ENCODE measurements at regions not wholly inside any gene's neighbourhood (a gene's known extent, or its start where the extent isn't known, plus 50 kb on each side); places are given as distances from the start of the nearest gene placed in this dataset.

DNA sequence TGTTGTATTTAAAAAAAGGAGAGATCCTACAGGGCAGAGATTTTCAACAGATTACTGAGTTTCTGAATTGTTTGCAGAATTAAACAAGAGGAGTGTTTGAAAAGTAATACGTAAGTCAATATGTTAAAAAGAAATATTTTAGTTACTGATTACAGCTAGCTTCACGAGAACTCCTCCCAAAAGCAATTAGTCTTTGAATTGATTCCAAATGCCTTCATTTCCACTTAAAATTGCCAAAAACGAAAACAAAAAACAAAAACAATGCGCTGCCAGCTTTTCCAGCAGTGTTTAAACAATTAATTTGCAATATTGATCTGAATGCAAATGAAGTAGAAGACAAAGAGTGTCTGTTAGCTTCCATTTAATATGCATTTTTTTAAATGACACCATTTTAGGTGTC lies 310.0 kb downstream of the IPO8 start:
- Histone ChIP-seq H4K5ac (ENCODE audit: low read depth, low read length) (no peak overlapping the region), H3K36me3 (ENCODE audit: control insufficient read depth, insufficient read depth, low read length) (no peaks in the 10 kb centered on the region), H2BK5ac (ENCODE audit: low read depth, low read length, poor library complexity, severe bottlenecking) (no peak overlapping the region), H3K9me3 (ENCODE audit: control insufficient read depth, insufficient read depth, low read length) (no peaks in the 10 kb centered on the region; the same call in 1 of the 2 replicates), H2BK120ac (ENCODE audit: low read depth, low read length) (no peak overlapping the region), H4K20me1 (ENCODE audit: insufficient read depth, low read length) (no peaks in the 10 kb centered on the region), H3K4ac (ENCODE audit: low read depth, low read length) (no peak overlapping the region), H2AK5ac (ENCODE audit: low read depth, low read length) (no peak overlapping the region), H3K4me1 (ENCODE audit: control insufficient read depth, insufficient read depth, low read length) (no peaks in the 10 kb centered on the region), H3K14ac (replicated peaks; ENCODE audit: low read depth, low read length) (no peak overlapping the region), H3K23ac (ENCODE audit: low read depth, low read length) (no peak overlapping the region), H3K56ac (ENCODE audit: extremely low read depth, insufficient read depth, low read length) (no peak overlapping the region), H3K4me3 (ENCODE audit: insufficient read depth, low read depth, low read length) (no peak overlapping the region), H3K4me2 (ENCODE audit: low read depth, low read length) (no peak overlapping the region), H4K8ac (ENCODE audit: low read depth in 2 of 2, low read length in 2 of 2) (no peak overlapping the region), H3K27ac (ENCODE audit: insufficient read depth, low read length) (no peak overlapping the region), H3K9ac (ENCODE audit: low read depth, low read length) (no peak overlapping the region), H3K79me1 (ENCODE audit: low read depth in 1 of 2, low read length in 2 of 2) (no peaks in the 10 kb centered on the region), H3K27me3 (ENCODE audit: control insufficient read depth, insufficient read depth, low read length) (no peaks in the 10 kb centered on the region), H2BK20ac (ENCODE audit: low read depth, low read length) (no peak overlapping the region), H2AK9ac (replicated peaks; ENCODE audit: low read depth, low read length, poor library complexity) (no peak overlapping the region), H3K9me1 (ENCODE audit: insufficient read depth, low read length) (no peaks in the 10 kb centered on the region), H2AFZ (replicated peaks; ENCODE audit: low read length, poor library complexity) (no peak overlapping the region), H4K91ac (ENCODE audit: insufficient read depth, low read depth, low read length) (no peak overlapping the region), H2BK15ac (ENCODE audit: low read depth, low read length) (no peak overlapping the region), H3K18ac (ENCODE audit: low read depth, low read length) (no peak overlapping the region)
- WGBS, 2 experiments (ENCODE audit: extremely low coverage in 2 of 2, insufficient read length in 1 of 2), result no CpG with 5 or more reads among the region's 4 CpGs
- dilution Hi-C loops (cut with HindIII; ENCODE audit: low sequenced_read_pairs, unreplicated experiment) (no loop called here), intact Hi-C loops (cut with micrococcal nuclease) (no loop called here), in situ Hi-C loops (cut with MboI; ENCODE audit: low sequenced_read_pairs) (no loop called here)
- BruUV-seq (replicated peaks), result no TSS peak
- TF ChIP-seq RCOR1 (IDR thresholded peaks at IDR 0.05; ENCODE audit: insufficient replicate concordance, low read length) (no peak), RFX5 (IDR thresholded peaks at IDR 0.05; ENCODE audit: low read depth, low read length) (no peak), CEBPB (IDR thresholded peaks at IDR 0.05; ENCODE audit: low read depth, low read length) (no peak), CHD1 (IDR thresholded peaks at IDR 0.05; ENCODE audit: low read depth, low read length) (no peak), SMC3 (IDR thresholded peaks at IDR 0.05; ENCODE audit: low read depth, low read length) (no peak), FOS (IDR thresholded peaks at IDR 0.05; ENCODE audit: low read depth, low read length) (no peak), BHLHE40 (IDR thresholded peaks at IDR 0.05; ENCODE audit: low read depth, low read length) (no peak)
- TF ChIP-seq, protein P1, sequence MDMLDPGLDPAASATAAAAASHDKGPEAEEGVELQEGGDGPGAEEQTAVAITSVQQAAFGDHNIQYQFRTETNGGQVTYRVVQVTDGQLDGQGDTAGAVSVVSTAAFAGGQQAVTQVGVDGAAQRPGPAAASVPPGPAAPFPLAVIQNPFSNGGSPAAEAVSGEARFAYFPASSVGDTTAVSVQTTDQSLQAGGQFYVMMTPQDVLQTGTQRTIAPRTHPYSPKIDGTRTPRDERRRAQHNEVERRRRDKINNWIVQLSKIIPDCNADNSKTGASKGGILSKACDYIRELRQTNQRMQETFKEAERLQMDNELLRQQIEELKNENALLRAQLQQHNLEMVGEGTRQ (IDR thresholded peaks at IDR 0.05; ENCODE audit: low read depth, low read length), result no peak
- TF ChIP-seq, protein P2, sequence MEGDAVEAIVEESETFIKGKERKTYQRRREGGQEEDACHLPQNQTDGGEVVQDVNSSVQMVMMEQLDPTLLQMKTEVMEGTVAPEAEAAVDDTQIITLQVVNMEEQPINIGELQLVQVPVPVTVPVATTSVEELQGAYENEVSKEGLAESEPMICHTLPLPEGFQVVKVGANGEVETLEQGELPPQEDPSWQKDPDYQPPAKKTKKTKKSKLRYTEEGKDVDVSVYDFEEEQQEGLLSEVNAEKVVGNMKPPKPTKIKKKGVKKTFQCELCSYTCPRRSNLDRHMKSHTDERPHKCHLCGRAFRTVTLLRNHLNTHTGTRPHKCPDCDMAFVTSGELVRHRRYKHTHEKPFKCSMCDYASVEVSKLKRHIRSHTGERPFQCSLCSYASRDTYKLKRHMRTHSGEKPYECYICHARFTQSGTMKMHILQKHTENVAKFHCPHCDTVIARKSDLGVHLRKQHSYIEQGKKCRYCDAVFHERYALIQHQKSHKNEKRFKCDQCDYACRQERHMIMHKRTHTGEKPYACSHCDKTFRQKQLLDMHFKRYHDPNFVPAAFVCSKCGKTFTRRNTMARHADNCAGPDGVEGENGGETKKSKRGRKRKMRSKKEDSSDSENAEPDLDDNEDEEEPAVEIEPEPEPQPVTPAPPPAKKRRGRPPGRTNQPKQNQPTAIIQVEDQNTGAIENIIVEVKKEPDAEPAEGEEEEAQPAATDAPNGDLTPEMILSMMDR (conservative IDR thresholded peaks at IDR 0.05; ENCODE audit: low read depth, low read length), result no peak
- TF ChIP-seq, protein P3, sequence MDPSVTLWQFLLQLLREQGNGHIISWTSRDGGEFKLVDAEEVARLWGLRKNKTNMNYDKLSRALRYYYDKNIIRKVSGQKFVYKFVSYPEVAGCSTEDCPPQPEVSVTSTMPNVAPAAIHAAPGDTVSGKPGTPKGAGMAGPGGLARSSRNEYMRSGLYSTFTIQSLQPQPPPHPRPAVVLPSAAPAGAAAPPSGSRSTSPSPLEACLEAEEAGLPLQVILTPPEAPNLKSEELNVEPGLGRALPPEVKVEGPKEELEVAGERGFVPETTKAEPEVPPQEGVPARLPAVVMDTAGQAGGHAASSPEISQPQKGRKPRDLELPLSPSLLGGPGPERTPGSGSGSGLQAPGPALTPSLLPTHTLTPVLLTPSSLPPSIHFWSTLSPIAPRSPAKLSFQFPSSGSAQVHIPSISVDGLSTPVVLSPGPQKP (IDR thresholded peaks at IDR 0.05; ENCODE audit: borderline replicate concordance, low read depth, low read length), result no peak
- ATAC-seq (ENCODE audit: low read depth), result no peak
- ChIA-PET POLR2A (ENCODE audit: unreplicated experiment) (no interaction called here), CTCF (no interaction called here)
- no peak for DNase-seq
